Liver (tissue), 8 donors: ENCODE measurements at regions not wholly inside any gene's neighbourhood (a gene's known extent, or its start where the extent isn't known, plus 50 kb on each side); places are given as distances from the start of the nearest gene placed in this dataset.

ENCODE experiments used
- DNase-seq: peaks from one replicate; pipeline ENCODE4 v3.0.0-alpha.2; 2017; ENCODE audit warnings: low spot score
- H3K27ac ChIP-seq, 2 donors: one replicate each; pipeline ENCODE4 v1.7.0; 2013; ENCODE audit warnings: inconsistent platforms in 2 of 2, low read length in 2 of 2, control low read depth in 1 of 2, low read depth in 1 of 2, mild to moderate bottlenecking in 1 of 2
- H3K27me3 ChIP-seq, 4 donors: one replicate each; pipeline versions ENCODE4 v1.6.1 to v1.7.0; 2013; ENCODE audit warnings: low read length in 3 of 4, inconsistent platforms in 1 of 4, mild to moderate bottlenecking in 1 of 4, moderate library complexity in 1 of 4; ENCODE audit not compliant: control insufficient read depth in 4 of 4, insufficient read depth in 4 of 4
- H3K36me3 ChIP-seq, 4 donors: one replicate each; pipeline versions ENCODE4 v1.6.1 to v1.7.0; 2013; ENCODE audit warnings: low read length in 3 of 4, mild to moderate bottlenecking in 3 of 4, low read depth in 1 of 4, moderate library complexity in 1 of 4; ENCODE audit not compliant: control insufficient read depth in 4 of 4, insufficient read depth in 3 of 4
- H3K4me1 ChIP-seq, 4 donors: one replicate each; pipeline versions ENCODE4 v1.6.1 to v1.7.0; 2013; ENCODE audit warnings: low read length in 3 of 4, mild to moderate bottlenecking in 3 of 4, moderate library complexity in 1 of 4; ENCODE audit not compliant: control insufficient read depth in 4 of 4, insufficient read depth in 4 of 4
- H3K4me3 ChIP-seq, 3 donors: one replicate each; pipeline versions ENCODE4 v1.6.1 to v1.7.0; 2013; ENCODE audit warnings: low read length in 3 of 3, control low read depth in 1 of 3, low read depth in 1 of 3, mild to moderate bottlenecking in 1 of 3
- H3K9ac ChIP-seq, 2 donors: one replicate each; pipeline ENCODE4 v1.7.0; 2013; ENCODE audit warnings: low read length in 2 of 2, mild to moderate bottlenecking in 2 of 2, moderate library complexity in 2 of 2, control low read depth in 1 of 2, low read depth in 1 of 2
- H3K9me3 ChIP-seq, 4 donors: one replicate each; pipeline versions ENCODE4 v1.6.1 to v1.7.0; 2013; ENCODE audit warnings: low read length in 3 of 4; ENCODE audit not compliant: control insufficient read depth in 4 of 4
- CTCF ChIP-seq: fragments of 150-350 bp; IDR thresholded peaks from 2 replicates; pipeline ENCODE4 v1.5.1; 2017; ENCODE audit warnings: improper control_type of control experiment, low read depth, low read length; ENCODE audit not compliant: missing input control
- EGR1 ChIP-seq, 2 donors: IDR thresholded peaks; 2 replicates each; pipeline ENCODE4 v1.6.1; 2016 to 2018; ENCODE audit warnings: antibody characterized with exemption in 2 of 2, low read depth in 2 of 2
- FOXA1 ChIP-seq: IDR thresholded peaks from 2 replicates; pipeline ENCODE4 v1.6.1; 2016; ENCODE audit warnings: antibody characterized with exemption
- FOXA2 ChIP-seq: IDR thresholded peaks from 2 replicates; pipeline ENCODE4 v1.6.1; 2016; ENCODE audit warnings: antibody characterized with exemption
- GABPA ChIP-seq, 2 donors: IDR thresholded peaks in 1 of 2; conservative IDR thresholded peaks in 1 of 2; 2 replicates each; pipeline ENCODE4 v1.6.1; 2016; ENCODE audit warnings: antibody characterized with exemption in 2 of 2, mild to moderate bottlenecking in 1 of 2, moderate library complexity in 1 of 2
- HNF4A ChIP-seq, 2 donors: conservative IDR thresholded peaks; 2 replicates each; pipeline ENCODE4 v1.6.1; 2016; ENCODE audit warnings: antibody characterized with exemption in 2 of 2, mild to moderate bottlenecking in 2 of 2
- HNF4G ChIP-seq: IDR thresholded peaks from 2 replicates; pipeline ENCODE4 v1.6.1; 2016; ENCODE audit warnings: antibody characterized with exemption
- JUND ChIP-seq, 2 donors: IDR thresholded peaks; 2 replicates each; pipeline ENCODE4 v1.6.1; 2016; ENCODE audit warnings: antibody characterized with exemption in 2 of 2
- MAX ChIP-seq: IDR thresholded peaks from 2 replicates; pipeline ENCODE4 v1.6.1; 2016; ENCODE audit warnings: antibody characterized with exemption
- NR2F2 ChIP-seq: IDR thresholded peaks from 2 replicates; pipeline ENCODE4 v1.6.1; 2016; ENCODE audit warnings: antibody characterized with exemption
- RAD21 ChIP-seq, 2 donors: IDR thresholded peaks; 2 replicates each; pipeline ENCODE4 v1.6.1; 2016; ENCODE audit warnings: antibody characterized with exemption in 2 of 2, mild to moderate bottlenecking in 2 of 2
- RXRA ChIP-seq, 2 donors: IDR thresholded peaks; 2 replicates each; pipeline ENCODE4 v1.6.1; 2017 to 2018; ENCODE audit warnings: antibody characterized with exemption in 2 of 2, mild to moderate bottlenecking in 1 of 2
- SP1 ChIP-seq: IDR thresholded peaks from 2 replicates; pipeline ENCODE4 v1.6.1; 2018; ENCODE audit warnings: antibody characterized with exemption, mild to moderate bottlenecking
- TAF1 ChIP-seq: conservative IDR thresholded peaks from 2 replicates; pipeline ENCODE4 v1.6.1; 2016; ENCODE audit warnings: antibody characterized with exemption, mild to moderate bottlenecking
- YY1 ChIP-seq: IDR thresholded peaks from 2 replicates; pipeline ENCODE4 v1.6.1; 2016; ENCODE audit warnings: antibody characterized with exemption, mild to moderate bottlenecking
- ZBTB33 ChIP-seq: IDR thresholded peaks from 2 replicates; pipeline ENCODE4 v1.6.1; 2016; ENCODE audit warnings: antibody characterized with exemption
- WGBS: extraction: QIAGEN DNeasy Blood & Tissue Kit; methylation state at CpG from one replicate; pipeline ENCODE4 v1.1.7; 2013; 5-methylcytosine and 5-hydroxymethylcytosine counted together
- donor health status: healthy.
- donor health status: healthy.
- donor health status: healthy.
- donor health status: healthy.
- donor health status: healthy.

- WGBS, result 76% methylated on average over 1 of the region's 1 CpG
- no peak for TF ChIP-seq TAF1
- TF ChIP-seq ZBTB33, result no peak
- no peak for TF ChIP-seq HNF4A (conservative IDR thresholded peaks at IDR 0.05)
- Histone ChIP-seq H3K27ac (no peak overlapping the region), H3K4me1 (no peaks in the 10 kb centered on the region), H3K27me3 (no peaks in the 10 kb centered on the region), H3K4me3 (no peak overlapping the region), H3K36me3 (no peaks in the 10 kb centered on the region), H3K9me3 (peaks cover 0 to 4% (median 0%) of the 10 kb centered on the region in 4 donors), H3K9ac (no peak overlapping the region)
- no peak for DNase-seq
Observed at GRCh38 chr13:53878861-53879260, 850.2 kb downstream of the OLFM4 start.

- Histone ChIP-seq H3K27me3 (no peaks in the 10 kb centered on the region), H3K27ac (no peak overlapping the region), H3K36me3 (no peaks in the 10 kb centered on the region), H3K4me1 (no peaks in the 10 kb centered on the region), H3K4me3 (no peak overlapping the region), H3K9me3 (peaks cover 0 to 4% (median 0%) of the 10 kb centered on the region in 4 donors), H3K9ac (no peak overlapping the region)
- DNase-seq, result no peak
- 28% methylated on average over 1 of the region's 1 CpG for WGBS
- no peak for TF ChIP-seq HNF4G
- no peak for TF ChIP-seq GABPA (IDR thresholded peaks at IDR 0.05 in 1 of 2, conservative IDR thresholded peaks at IDR 0.05 in 1 of 2)
- TF ChIP-seq YY1, result no peak
- TF ChIP-seq HNF4A (conservative IDR thresholded peaks at IDR 0.05), result no peak
- no peak for TF ChIP-seq FOXA2
- TF ChIP-seq MAX, result no peak
- no peak for TF ChIP-seq JUND (IDR thresholded peaks at IDR 0.05)
- no peak for TF ChIP-seq FOXA1
- TF ChIP-seq TAF1, result no peak
- no peak for TF ChIP-seq CTCF
- no peak for TF ChIP-seq RXRA (IDR thresholded peaks at IDR 0.05)
Observed at GRCh38 chr13:53885997-53886396, 857.4 kb downstream of the OLFM4 start.

DNA sequence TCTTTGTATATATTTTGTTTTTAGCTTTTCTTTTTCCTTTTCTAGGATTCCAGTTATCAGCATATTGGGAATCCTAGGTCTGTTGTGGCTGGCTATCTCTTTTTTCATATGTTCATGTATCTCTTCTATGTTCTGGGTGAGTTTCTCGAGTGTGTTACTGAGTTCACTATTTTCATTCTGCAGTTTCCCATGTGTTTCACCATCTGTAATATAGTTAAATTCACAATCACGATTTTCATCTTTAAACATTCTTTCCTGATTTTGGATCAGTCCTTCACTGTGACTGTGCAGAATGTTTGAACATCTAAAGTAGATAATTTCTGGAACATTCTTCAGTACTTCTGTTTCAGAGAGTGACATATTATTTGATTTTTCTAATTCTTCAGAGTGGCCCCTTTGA lies 862.1 kb downstream of the OLFM4 start:
- H3K9me3 ChIP-seq, result no peaks in the 10 kb centered on the region
- H3K36me3 ChIP-seq, result no peaks in the 10 kb centered on the region
- no peak overlapping the region for H3K27ac ChIP-seq
- DNase-seq, result no peak
- TF ChIP-seq CTCF, result no peak
- TF ChIP-seq RXRA (IDR thresholded peaks at IDR 0.05), result no peak
- no peak for TF ChIP-seq EGR1 (IDR thresholded peaks at IDR 0.05; ENCODE audit: low read depth in 2 of 2)
- TF ChIP-seq NR2F2, result no peak
- TF ChIP-seq JUND (IDR thresholded peaks at IDR 0.05), result no peak
- TF ChIP-seq RAD21 (IDR thresholded peaks at IDR 0.05), result no peak
- no peak for TF ChIP-seq SP1
- no peak for TF ChIP-seq ZBTB33
- 58% methylated on average over 2 of the region's 2 CpGs for WGBS
- no peaks in the 10 kb centered on the region for H3K27me3 ChIP-seq
- H3K4me3 ChIP-seq, result no peak overlapping the region
- H3K9ac ChIP-seq, result no peak overlapping the region
- H3K4me1 ChIP-seq, result no peaks in the 10 kb centered on the region
